AG04449 (cell line): ENCODE measurements at regions not wholly inside any gene's neighbourhood (a gene's known extent, or its start where the extent isn't known, plus 50 kb on each side); places are given as distances from the start of the nearest gene placed in this dataset.

ENCODE experiments used
- CTCF ChIA-PET: fragments of 350-600 bp; formaldehyde crosslinking; extraction: SDS; loops from one replicate; lab custom pipeline; 2021; ENCODE audit warnings: antibody characterized with exemption; lab: Yijun Ruan, JAX
- POLR2A ChIA-PET: fragments of 400-600, 350-600 bp; formaldehyde crosslinking; extraction: SDS; loops from one replicate; lab custom pipeline; 2020; ENCODE audit warnings: antibody characterized with exemption, inconsistent platforms; lab: Yijun Ruan, JAX
- DNase-seq: peaks from one replicate; pipeline ENCODE4 v3.0.0-alpha.2; 2010; ENCODE audit warnings: low read depth, low spot score
- H3K4me3 ChIP-seq: 2 replicates; pipeline ENCODE4 v1.5.1; 2011; ENCODE audit warnings: low read depth, mild to moderate bottlenecking, control low read depth, low read length
- TF ChIP-seq, protein P1 (sequence below): IDR thresholded peaks from one replicate; pipeline ENCODE4 v1.5.1; 2011; ENCODE audit warnings: mild to moderate bottlenecking, moderate library complexity, low read length, control low read depth, inconsistent platforms; ENCODE audit not compliant: insufficient read depth; ENCODE audit errors: missing control alignments

DNA sequence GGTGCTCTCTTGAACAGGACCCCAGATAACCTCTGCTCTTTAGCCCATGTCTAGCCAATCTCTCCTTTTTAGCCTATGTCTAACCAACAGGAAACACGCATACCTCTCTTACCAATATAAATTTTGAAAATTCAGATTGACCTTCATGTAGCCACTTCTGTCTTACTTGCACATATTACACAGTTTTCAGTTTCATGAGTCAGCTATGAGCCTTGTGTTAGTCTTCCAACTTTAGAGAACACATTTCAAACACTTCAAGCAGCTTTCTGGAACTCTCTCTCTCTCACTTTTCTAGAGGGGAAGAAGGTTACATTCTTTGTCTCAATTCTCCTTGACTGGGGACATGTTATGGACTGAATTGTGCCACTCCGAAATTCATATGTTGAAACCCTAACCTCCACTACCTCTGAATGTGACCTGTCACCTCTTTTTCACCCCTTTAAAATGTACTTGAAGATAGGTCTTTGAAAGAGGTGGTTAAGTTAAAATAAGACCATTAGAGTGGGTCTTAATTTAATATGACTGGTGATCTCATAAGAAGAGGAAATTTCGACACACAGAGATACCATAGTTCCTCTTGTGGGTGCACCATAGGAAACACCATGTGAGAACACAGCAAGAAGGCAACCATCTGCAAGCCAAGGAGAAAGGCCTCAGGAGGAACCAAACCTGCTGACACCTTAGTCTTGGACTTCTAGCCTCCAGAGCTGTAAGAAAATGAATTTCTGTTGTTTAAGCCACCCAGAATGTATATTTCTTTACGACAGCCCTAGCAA is 480.3 kb upstream of the ALCAM start:
- TF ChIP-seq, protein P1, sequence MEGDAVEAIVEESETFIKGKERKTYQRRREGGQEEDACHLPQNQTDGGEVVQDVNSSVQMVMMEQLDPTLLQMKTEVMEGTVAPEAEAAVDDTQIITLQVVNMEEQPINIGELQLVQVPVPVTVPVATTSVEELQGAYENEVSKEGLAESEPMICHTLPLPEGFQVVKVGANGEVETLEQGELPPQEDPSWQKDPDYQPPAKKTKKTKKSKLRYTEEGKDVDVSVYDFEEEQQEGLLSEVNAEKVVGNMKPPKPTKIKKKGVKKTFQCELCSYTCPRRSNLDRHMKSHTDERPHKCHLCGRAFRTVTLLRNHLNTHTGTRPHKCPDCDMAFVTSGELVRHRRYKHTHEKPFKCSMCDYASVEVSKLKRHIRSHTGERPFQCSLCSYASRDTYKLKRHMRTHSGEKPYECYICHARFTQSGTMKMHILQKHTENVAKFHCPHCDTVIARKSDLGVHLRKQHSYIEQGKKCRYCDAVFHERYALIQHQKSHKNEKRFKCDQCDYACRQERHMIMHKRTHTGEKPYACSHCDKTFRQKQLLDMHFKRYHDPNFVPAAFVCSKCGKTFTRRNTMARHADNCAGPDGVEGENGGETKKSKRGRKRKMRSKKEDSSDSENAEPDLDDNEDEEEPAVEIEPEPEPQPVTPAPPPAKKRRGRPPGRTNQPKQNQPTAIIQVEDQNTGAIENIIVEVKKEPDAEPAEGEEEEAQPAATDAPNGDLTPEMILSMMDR, result no peak
- ChIA-PET CTCF (interaction anchor here (1.3 kb wide), 1 partner anchor 18 kb away, joined by 3 read pairs; no protein-coding TSS in a partner anchor), POLR2A (no interaction called here)
- H3K4me3 ChIP-seq, result no peak overlapping the region
- no peak for DNase-seq

DNA sequence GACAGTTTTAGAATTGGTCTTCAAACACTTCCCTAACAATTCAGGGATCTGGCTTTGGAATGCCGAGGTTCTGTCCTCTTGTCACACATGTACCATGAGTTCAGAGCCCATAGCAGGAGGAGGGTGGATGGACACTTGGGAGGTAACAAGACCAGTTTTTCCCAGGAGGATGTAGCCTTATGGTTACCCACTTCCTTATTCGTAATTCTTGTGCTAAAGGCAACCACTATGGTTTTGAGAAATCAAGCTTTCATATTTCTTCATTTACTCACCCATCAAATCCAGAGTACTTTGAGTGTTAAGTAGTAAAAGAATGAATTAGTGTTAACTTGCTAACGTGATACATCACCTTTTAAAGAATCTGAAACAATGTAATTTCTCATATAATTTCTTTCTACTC is 479.6 kb upstream of the ALCAM start:
- no peak overlapping the region for H3K4me3 ChIP-seq
- ChIA-PET CTCF (interaction anchor here (1.3 kb wide), 1 partner anchor 17 kb away, joined by 3 read pairs; no protein-coding TSS in a partner anchor), POLR2A (no interaction called here)
- TF ChIP-seq, protein P1, result no peak
- DNase-seq, result no peak

- ChIA-PET POLR2A (no interaction called here), CTCF (interaction anchor here (1.0 to 1.3 kb wide), 2 partner anchors 16 to 21 kb away, joined by 3 read pairs; no protein-coding TSS in a partner anchor)
- no peak overlapping the region for H3K4me3 ChIP-seq
- DNase-seq, result no peak
- TF ChIP-seq, protein P1, result no peak
These were observed 479.1 kb upstream of the ALCAM start for GRCh38 chr3:104887619-104888018.

DNA sequence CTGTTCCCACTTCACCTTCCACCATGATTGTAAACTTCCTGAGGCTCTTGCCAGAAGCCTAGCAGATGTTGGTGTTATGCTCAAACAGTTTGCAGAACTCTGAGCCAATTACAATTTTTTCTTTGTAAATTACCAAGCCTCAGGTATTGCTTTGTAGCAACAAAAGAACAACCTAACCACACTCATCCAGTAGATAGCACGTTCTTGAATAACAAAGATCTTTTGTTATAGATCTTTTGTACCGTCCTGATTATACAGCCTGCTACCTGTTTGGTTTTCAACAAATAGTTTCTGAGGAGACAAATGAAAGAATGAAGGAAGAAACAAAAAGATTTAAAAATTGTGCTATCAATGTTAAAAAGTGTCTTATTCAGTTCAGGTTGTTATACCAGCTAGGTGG is 474.7 kb upstream of the ALCAM start:
- ChIA-PET CTCF (no interaction called here), POLR2A (no interaction called here)
- TF ChIP-seq, protein P1, result no peak
- no peak overlapping the region for H3K4me3 ChIP-seq
- no peak for DNase-seq

DNA sequence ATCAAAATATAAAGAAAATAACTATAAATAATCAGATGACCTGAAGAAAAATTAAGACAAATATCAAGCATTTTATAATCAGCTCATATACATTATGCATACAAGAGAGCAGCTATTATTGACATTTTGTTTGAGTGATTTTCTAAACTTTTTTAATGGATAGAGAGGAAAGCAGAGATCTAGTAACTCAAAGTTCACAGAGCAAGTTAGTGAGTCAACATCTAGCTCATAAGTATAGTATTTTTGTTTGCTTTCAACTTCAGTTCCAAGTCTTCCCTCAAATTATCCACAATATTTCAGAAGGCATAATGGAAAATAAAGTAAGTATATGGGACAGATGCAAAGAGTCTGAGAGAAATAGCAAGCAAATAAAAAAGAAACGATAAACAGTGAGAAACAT is 470.1 kb upstream of the ALCAM start:
- ChIA-PET POLR2A (no interaction called here), CTCF (no interaction called here)
- H3K4me3 ChIP-seq, result no peak overlapping the region
- DNase-seq, result no peak
- TF ChIP-seq, protein P1, result no peak

- CTCF ChIA-PET, result no interaction called here
- no peak for DNase-seq
- no peak overlapping the region for H3K4me3 ChIP-seq
- POLR2A ChIA-PET, result no interaction called here
- TF ChIP-seq, protein P1, result no peak
These were observed 465.3 kb upstream of the ALCAM start for GRCh38 chr3:104901396-104901795.
